Activated T-cell treated with anti-CD3 and anti-CD28 coated beads for 48 hours (primary cell): ENCODE measurements at regions not wholly inside any gene's neighbourhood (a gene's known extent, or its start where the extent isn't known, plus 50 kb on each side); places are given as distances from the start of the nearest gene placed in this dataset.

ENCODE experiments used
- DNase-seq: peaks from one replicate; pipeline ENCODE4 v3.0.0-alpha.2; 2020; ENCODE audit warnings: low read depth

GRCh38 chr10:131651674-131652437 is 249.0 kb upstream of the PPP2R2D start:
- DNase-seq, result no peak

- DNase-seq, result no peak
These were observed 248.2 kb upstream of the PPP2R2D start for GRCh38 chr10:131652438-131653139.

GRCh38 chr10:131653140-131653539 is 247.7 kb upstream of the PPP2R2D start:
- DNase-seq, result no peak

- DNase-seq, result no peak
These were observed 247.0 kb upstream of the PPP2R2D start for GRCh38 chr10:131653554-131654470.

GRCh38 chr10:131654471-131655087 is 246.2 kb upstream of the PPP2R2D start:
- DNase-seq, result no peak

- no peak for DNase-seq
These were observed 245.5 kb upstream of the PPP2R2D start for GRCh38 chr10:131655101-131655849.

- DNase-seq, result no peak
These were observed 244.8 kb upstream of the PPP2R2D start for GRCh38 chr10:131656009-131656408.

- no peak for DNase-seq
These were observed 244.4 kb upstream of the PPP2R2D start for GRCh38 chr10:131656431-131656841.

GRCh38 chr10:131657318-131657984 is 243.4 kb upstream of the PPP2R2D start:
- DNase-seq, result no peak

GRCh38 chr10:131657985-131658330 is 242.8 kb upstream of the PPP2R2D start:
- no peak for DNase-seq

- DNase-seq, result no peak
These were observed 242.2 kb upstream of the PPP2R2D start for GRCh38 chr10:131658476-131659110.

GRCh38 chr10:131660427-131660826 is 240.4 kb upstream of the PPP2R2D start:
- DNase-seq, result no peak

- no peak for DNase-seq
These were observed 238.0 kb upstream of the PPP2R2D start for GRCh38 chr10:131662851-131663250.

- DNase-seq, result no peak
These were observed 237.5 kb upstream of the PPP2R2D start for GRCh38 chr10:131663351-131663750.

- DNase-seq, result no peak
These were observed 234.7 kb upstream of the PPP2R2D start for GRCh38 chr10:131666091-131666490.

- DNase-seq, result no peak
These were observed 233.8 kb upstream of the PPP2R2D start for GRCh38 chr10:131667047-131667446.

- no peak for DNase-seq
These were observed 233.2 kb upstream of the PPP2R2D start for GRCh38 chr10:131667561-131667960.

- no peak for DNase-seq
These were observed 231.9 kb upstream of the PPP2R2D start for GRCh38 chr10:131668903-131669302.

GRCh38 chr10:131669838-131670237 is 231.0 kb upstream of the PPP2R2D start:
- DNase-seq, result no peak

GRCh38 chr10:131670341-131670740 is 230.5 kb upstream of the PPP2R2D start:
- no peak for DNase-seq
